ENCODE measurements at regions not wholly inside any gene's neighbourhood (a gene's known extent, or its start where the extent isn't known, plus 50 kb on each side); places are given as distances from the start of the nearest gene placed in this dataset.

GRCh38 chr2:147756069-147756468 lies 88.8 kb upstream of the ACVR2A start:
- intact Hi-C loops (cut with micrococcal nuclease) = no loop called here
- no peak for DNase-seq
- Mint-ChIP-seq H3K36me3 (ENCODE audit: low read depth) (no peaks in the 10 kb centered on the region), H3K4me1 (no peaks in the 10 kb centered on the region), H3K27ac (no peak overlapping the region), H3K27me3 (peaks cover 2% of the 10 kb centered on the region), H3K9me3 (peaks cover 4% of the 10 kb centered on the region), H3K4me3 (no peak overlapping the region)

DNA sequence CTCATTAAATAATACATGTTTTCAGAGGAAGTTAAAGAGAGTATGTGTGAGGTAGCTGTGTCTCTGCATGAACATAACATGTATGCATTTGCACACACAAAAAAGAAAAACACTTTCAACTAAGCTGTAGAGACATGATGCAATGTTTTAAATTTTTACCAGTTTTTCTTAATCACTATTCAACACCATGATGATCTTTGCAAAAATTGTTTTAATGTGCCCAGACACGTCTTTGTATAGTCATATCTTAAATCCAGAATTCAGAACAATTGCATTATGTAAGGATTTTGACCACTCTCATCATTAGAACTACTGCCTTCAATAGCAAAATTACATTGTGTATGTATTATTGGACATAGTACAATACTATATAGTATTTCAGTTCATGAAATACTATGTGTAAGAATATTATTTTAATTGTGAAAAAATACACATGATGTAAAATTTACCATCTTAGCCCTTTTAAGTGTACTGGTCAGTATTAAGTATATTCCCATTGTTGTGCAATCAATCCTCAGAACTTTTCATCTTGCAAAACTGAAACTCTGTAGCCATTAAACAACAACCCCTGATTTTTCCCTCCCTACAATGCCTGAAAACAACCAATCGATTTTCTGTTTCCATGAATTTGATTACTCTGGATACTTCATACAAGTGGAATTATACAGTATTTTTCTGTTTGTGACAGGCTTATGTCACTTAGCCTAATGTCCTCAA lies 104.5 kb upstream of the ACVR2A start:
- no peaks in the 10 kb centered on the region for H3K4me1 Mint-ChIP-seq
- no peaks in the 10 kb centered on the region for H3K27me3 Mint-ChIP-seq
- DNase-seq = no peak
- intact Hi-C loops (cut with micrococcal nuclease) = no loop called here
- H3K36me3 Mint-ChIP-seq (ENCODE audit: low read depth) = no peaks in the 10 kb centered on the region
- no peak overlapping the region for H3K4me3 Mint-ChIP-seq
- H3K9me3 Mint-ChIP-seq = peaks cover 5% of the 10 kb centered on the region
- H3K27ac Mint-ChIP-seq = no peak overlapping the region

DNA sequence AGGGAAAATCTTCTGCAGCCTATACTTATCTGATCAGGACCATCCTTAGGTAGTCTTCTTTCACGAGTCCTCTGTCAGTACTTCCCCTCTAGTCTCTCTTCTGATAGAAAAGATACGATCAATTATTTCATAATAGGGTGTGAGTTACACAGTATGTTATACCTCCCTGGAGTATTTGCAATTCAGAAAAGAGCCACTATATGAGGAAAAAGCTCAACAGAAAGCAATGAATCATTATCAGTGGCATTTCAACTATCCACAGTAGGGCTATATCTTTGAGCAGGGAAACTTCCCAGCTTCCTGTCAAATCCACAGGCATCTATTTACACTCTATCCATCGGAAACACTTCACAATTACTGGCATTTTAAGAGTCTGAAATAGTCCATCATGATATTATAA lies 105.3 kb upstream of the ACVR2A start:
- H3K36me3 Mint-ChIP-seq (ENCODE audit: low read depth) = no peaks in the 10 kb centered on the region
- DNase-seq = no peak
- no peak overlapping the region for H3K4me3 Mint-ChIP-seq
- no peaks in the 10 kb centered on the region for H3K4me1 Mint-ChIP-seq
- no peaks in the 10 kb centered on the region for H3K27me3 Mint-ChIP-seq
- intact Hi-C loops (cut with micrococcal nuclease) = no loop called here
- peaks cover 5% of the 10 kb centered on the region for H3K9me3 Mint-ChIP-seq
- H3K27ac Mint-ChIP-seq = no peak overlapping the region

- DNase-seq = no peak
- H3K27me3 Mint-ChIP-seq = peaks cover 7% of the 10 kb centered on the region
- H3K9me3 Mint-ChIP-seq = peaks cover 8% of the 10 kb centered on the region
- no peak overlapping the region for H3K27ac Mint-ChIP-seq
- no peak overlapping the region for H3K4me3 Mint-ChIP-seq
- H3K4me1 Mint-ChIP-seq = no peaks in the 10 kb centered on the region
- intact Hi-C loops (cut with micrococcal nuclease) = no loop called here
- peaks cover 1% of the 10 kb centered on the region for H3K36me3 Mint-ChIP-seq (ENCODE audit: low read depth)
These were observed 126.0 kb upstream of the ACVR2A start for GRCh38 chr2:147718831-147719230.

GRCh38 chr2:147716906-147717305 lies 127.9 kb upstream of the ACVR2A start:
- DNase-seq = no peak
- H3K9me3 Mint-ChIP-seq = peaks cover 10% of the 10 kb centered on the region
- no peak overlapping the region for H3K4me3 Mint-ChIP-seq
- H3K36me3 Mint-ChIP-seq (ENCODE audit: low read depth) = peaks cover 1% of the 10 kb centered on the region
- H3K4me1 Mint-ChIP-seq = no peaks in the 10 kb centered on the region
- peaks cover 7% of the 10 kb centered on the region for H3K27me3 Mint-ChIP-seq
- intact Hi-C loops (cut with micrococcal nuclease) = no loop called here
- no peak overlapping the region for H3K27ac Mint-ChIP-seq

GRCh38 chr2:147715807-147716206 lies 129.0 kb upstream of the ACVR2A start:
- Mint-ChIP-seq H3K4me3 (no peak overlapping the region), H3K27me3 (peaks cover 7% of the 10 kb centered on the region), H3K27ac (no peak overlapping the region), H3K36me3 (ENCODE audit: low read depth) (peaks cover 1% of the 10 kb centered on the region), H3K4me1 (no peaks in the 10 kb centered on the region), H3K9me3 (peaks cover 16% of the 10 kb centered on the region)
- DNase-seq = no peak
- intact Hi-C loops (cut with micrococcal nuclease) = no loop called here

GRCh38 chr2:147714582-147714981 lies 130.2 kb upstream of the ACVR2A start:
- Mint-ChIP-seq H3K4me3 (no peak overlapping the region), H3K27me3 (peaks cover 5% of the 10 kb centered on the region), H3K27ac (no peak overlapping the region), H3K36me3 (ENCODE audit: low read depth) (peaks cover 1% of the 10 kb centered on the region), H3K4me1 (no peaks in the 10 kb centered on the region), H3K9me3 (peaks cover 16% of the 10 kb centered on the region)
- intact Hi-C loops (cut with micrococcal nuclease) = no loop called here
- no peak for DNase-seq

GRCh38 chr2:147713349-147713748 lies 131.5 kb upstream of the ACVR2A start:
- H3K9me3 Mint-ChIP-seq = peaks cover 12% of the 10 kb centered on the region
- peaks cover 5% of the 10 kb centered on the region for H3K27me3 Mint-ChIP-seq
- no peaks in the 10 kb centered on the region for H3K4me1 Mint-ChIP-seq
- intact Hi-C loops (cut with micrococcal nuclease) = no loop called here
- no peak overlapping the region for H3K4me3 Mint-ChIP-seq
- no peak for DNase-seq
- H3K27ac Mint-ChIP-seq = no peak overlapping the region
- peaks cover 1% of the 10 kb centered on the region for H3K36me3 Mint-ChIP-seq (ENCODE audit: low read depth)

DNA sequence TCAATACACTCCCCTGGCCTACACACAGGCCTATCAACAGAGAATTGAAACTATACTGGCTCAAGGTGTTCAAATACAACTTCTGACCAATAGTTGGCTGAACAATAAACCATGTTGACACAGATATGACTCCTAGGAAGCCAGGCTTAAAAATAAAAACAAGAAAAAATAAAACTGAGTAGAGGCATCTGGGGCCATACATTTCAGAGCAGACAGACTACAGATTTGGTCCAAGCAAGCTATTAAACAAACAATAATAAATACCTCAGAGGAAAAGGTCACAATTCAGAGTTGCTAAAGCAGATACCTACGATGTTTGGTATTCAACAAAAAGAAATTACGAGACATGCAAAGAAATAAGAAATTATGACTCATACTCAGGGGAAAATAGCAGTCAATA lies 132.8 kb upstream of the ACVR2A start:
- peaks cover 1% of the 10 kb centered on the region for H3K36me3 Mint-ChIP-seq (ENCODE audit: low read depth)
- no peak overlapping the region for H3K27ac Mint-ChIP-seq
- intact Hi-C loops (cut with micrococcal nuclease) = no loop called here

GRCh38 chr2:147711031-147711430 lies 133.8 kb upstream of the ACVR2A start:
- no peak for DNase-seq
- no peaks in the 10 kb centered on the region for H3K4me1 Mint-ChIP-seq
- H3K9me3 Mint-ChIP-seq = peaks cover 12% of the 10 kb centered on the region
- peaks cover under 1% of the 10 kb centered on the region for H3K36me3 Mint-ChIP-seq (ENCODE audit: low read depth)
- H3K27ac Mint-ChIP-seq = no peak overlapping the region
- peaks cover 1% of the 10 kb centered on the region for H3K27me3 Mint-ChIP-seq
- intact Hi-C loops (cut with micrococcal nuclease) = no loop called here
- H3K4me3 Mint-ChIP-seq = no peak overlapping the region

More for the DNA sequence above, 132.8 kb upstream of the ACVR2A start:
- no peak for DNase-seq
- H3K4me3 Mint-ChIP-seq = no peak overlapping the region
- H3K9me3 Mint-ChIP-seq = peaks cover 12% of the 10 kb centered on the region
- no peaks in the 10 kb centered on the region for H3K4me1 Mint-ChIP-seq
- peaks cover 5% of the 10 kb centered on the region for H3K27me3 Mint-ChIP-seq

GRCh38 chr2:147709655-147710054 lies 135.2 kb upstream of the ACVR2A start:
- H3K27ac Mint-ChIP-seq = no peak overlapping the region
- peaks cover 12% of the 10 kb centered on the region for H3K9me3 Mint-ChIP-seq
- H3K27me3 Mint-ChIP-seq = no peaks in the 10 kb centered on the region
- H3K4me1 Mint-ChIP-seq = no peaks in the 10 kb centered on the region
- no peak overlapping the region for H3K4me3 Mint-ChIP-seq
- intact Hi-C loops (cut with micrococcal nuclease) = no loop called here
- H3K36me3 Mint-ChIP-seq (ENCODE audit: low read depth) = no peaks in the 10 kb centered on the region
- DNase-seq = no peak

GRCh38 chr2:147703171-147703570 lies 141.7 kb upstream of the ACVR2A start:
- H3K36me3 Mint-ChIP-seq (ENCODE audit: low read depth) = no peaks in the 10 kb centered on the region
- H3K4me1 Mint-ChIP-seq = no peaks in the 10 kb centered on the region
- H3K27ac Mint-ChIP-seq = no peak overlapping the region
- DNase-seq = no peak
- H3K27me3 Mint-ChIP-seq = peaks cover 2% of the 10 kb centered on the region
- no peak overlapping the region for H3K4me3 Mint-ChIP-seq
- H3K9me3 Mint-ChIP-seq = peaks cover 24% of the 10 kb centered on the region
- intact Hi-C loops (cut with micrococcal nuclease) = no loop called here

- intact Hi-C loops (cut with micrococcal nuclease) = no loop called here
- peaks cover 19% of the 10 kb centered on the region for H3K9me3 Mint-ChIP-seq
- no peak overlapping the region for H3K27ac Mint-ChIP-seq
- DNase-seq = no peak
- no peaks in the 10 kb centered on the region for H3K4me1 Mint-ChIP-seq
- H3K4me3 Mint-ChIP-seq = no peak overlapping the region
- H3K27me3 Mint-ChIP-seq = peaks cover 5% of the 10 kb centered on the region
- H3K36me3 Mint-ChIP-seq (ENCODE audit: low read depth) = no peaks in the 10 kb centered on the region
These were observed 146.7 kb upstream of the ACVR2A start for GRCh38 chr2:147698166-147698565.

GRCh38 chr2:147696426-147696825 lies 148.4 kb upstream of the ACVR2A start:
- intact Hi-C loops (cut with micrococcal nuclease) = no loop called here
- Mint-ChIP-seq H3K4me3 (no peak overlapping the region), H3K36me3 (ENCODE audit: low read depth) (no peaks in the 10 kb centered on the region), H3K9me3 (peaks cover 7% of the 10 kb centered on the region), H3K27me3 (peaks cover 5% of the 10 kb centered on the region), H3K4me1 (no peaks in the 10 kb centered on the region), H3K27ac (no peak overlapping the region)
- DNase-seq = no peak
